ENCODE measurements at regions not wholly inside any gene's neighbourhood (a gene's known extent, or its start where the extent isn't known, plus 50 kb on each side); places are given as distances from the start of the nearest gene placed in this dataset.

DNA sequence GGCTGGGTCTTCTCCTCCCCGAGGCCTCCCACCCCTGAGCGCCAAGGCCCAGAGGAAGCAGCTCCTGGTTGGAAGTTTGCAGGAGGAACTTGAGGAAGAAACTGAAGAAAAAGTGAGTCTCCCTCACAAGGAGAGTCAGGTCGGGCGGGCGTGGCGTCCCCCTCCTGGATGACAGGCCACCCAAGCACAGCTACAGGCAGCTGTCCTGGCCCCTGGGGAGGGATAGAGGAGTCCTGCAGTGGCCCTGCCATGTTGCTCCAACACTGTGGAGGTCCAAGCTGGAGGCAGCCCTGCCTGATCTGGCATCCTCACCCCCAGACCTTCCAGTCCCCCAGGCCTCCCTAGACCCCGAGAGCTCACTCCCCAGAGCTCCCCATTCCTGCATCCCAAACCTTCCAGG, 1150.1 kb downstream of the BRD1 start:
- POLR2A ChIA-PET, result no interaction called here
- H3K4me3 Mint-ChIP-seq, result no peak overlapping the region

DNA sequence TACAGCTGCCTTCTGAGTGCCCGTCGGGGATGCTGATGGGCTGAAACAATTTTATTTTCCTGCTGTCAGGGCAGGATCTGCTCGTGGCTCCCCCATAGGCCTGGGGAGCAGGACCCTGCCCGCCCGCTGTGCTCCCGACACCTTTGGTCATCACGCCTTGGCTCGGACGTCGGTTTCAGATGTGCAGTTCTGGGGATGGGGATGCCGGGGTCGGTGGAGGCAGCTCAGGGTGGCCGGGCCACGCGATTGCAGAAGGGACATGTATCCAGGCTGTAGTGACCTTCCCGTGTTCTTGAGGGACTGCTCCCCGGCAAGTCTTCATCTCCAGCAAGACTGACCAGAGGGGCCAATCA, 1150.5 kb downstream of the BRD1 start:
- Mint-ChIP-seq H3K4me3 (no peak overlapping the region), H3K36me3 (ENCODE audit: low read depth) (no peaks in the 10 kb centered on the region), H3K27me3 (no peaks in the 10 kb centered on the region), H3K4me1 (no peaks in the 10 kb centered on the region), H3K9me3 (peaks cover 9% of the 10 kb centered on the region), H3K27ac (no peak overlapping the region)
- DNase-seq, result no peak
- ChIA-PET POLR2A (no interaction called here), CTCF (no interaction called here)

More for the DNA sequence above, 1150.1 kb downstream of the BRD1 start:
- no peaks in the 10 kb centered on the region for H3K27me3 Mint-ChIP-seq
- peaks cover 4% of the 10 kb centered on the region for H3K9me3 Mint-ChIP-seq
- H3K27ac Mint-ChIP-seq, result no peak overlapping the region
- DNase-seq, result no peak
- no peaks in the 10 kb centered on the region for H3K4me1 Mint-ChIP-seq
- CTCF ChIA-PET, result no interaction called here
- no peaks in the 10 kb centered on the region for H3K36me3 Mint-ChIP-seq (ENCODE audit: low read depth)

DNA sequence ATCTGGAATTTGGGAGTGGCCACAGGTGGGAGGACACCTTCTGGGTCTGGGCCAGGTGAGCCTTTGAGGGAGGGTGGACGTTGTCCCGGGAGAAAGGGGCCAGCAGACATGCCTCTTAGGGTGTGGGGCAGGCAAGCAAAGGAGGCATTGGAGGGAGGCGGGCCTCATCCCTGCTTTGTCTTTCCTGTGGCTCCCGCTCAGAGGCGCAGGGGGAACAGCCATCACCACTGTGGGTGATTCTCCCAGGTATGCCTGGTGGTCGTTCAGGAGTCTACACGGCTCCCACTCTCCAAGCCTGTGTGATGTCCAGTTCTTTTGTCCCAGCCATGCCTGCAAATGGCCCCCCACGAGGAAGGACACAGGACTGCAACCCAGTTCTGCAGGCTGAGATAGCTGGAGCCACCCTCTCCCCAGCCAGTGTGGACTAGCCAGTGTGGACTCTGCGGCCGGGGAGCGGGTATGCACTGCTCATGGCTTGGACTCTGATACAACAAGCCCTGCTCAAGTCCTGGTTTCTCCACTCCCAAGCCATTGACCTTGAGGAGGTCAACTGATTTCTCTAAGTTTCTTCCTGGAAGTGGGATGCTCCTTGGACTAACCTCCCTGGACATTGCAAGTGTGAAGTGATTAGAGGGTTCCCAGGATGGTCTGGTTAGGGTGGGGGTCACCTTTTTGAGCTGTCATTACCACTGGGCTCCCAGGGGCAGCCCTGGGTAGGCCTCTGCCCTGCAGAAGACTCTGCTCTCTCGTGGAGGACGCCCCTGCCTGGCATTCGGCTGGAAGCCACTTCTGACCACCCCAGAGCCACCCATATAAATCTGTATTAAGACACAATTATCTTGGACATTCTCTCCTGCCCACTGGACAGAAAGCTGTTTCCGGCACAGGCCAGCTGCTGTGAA, 1151.2 kb downstream of the BRD1 start:
- Mint-ChIP-seq H3K4me3 (no peak overlapping the region), H3K27me3 (no peaks in the 10 kb centered on the region), H3K4me1 (no peaks in the 10 kb centered on the region), H3K36me3 (ENCODE audit: low read depth) (no peaks in the 10 kb centered on the region), H3K27ac (no peak overlapping the region), H3K9me3 (peaks cover 14% of the 10 kb centered on the region)
- no peak for DNase-seq
- ChIA-PET CTCF (no interaction called here), POLR2A (no interaction called here)

DNA sequence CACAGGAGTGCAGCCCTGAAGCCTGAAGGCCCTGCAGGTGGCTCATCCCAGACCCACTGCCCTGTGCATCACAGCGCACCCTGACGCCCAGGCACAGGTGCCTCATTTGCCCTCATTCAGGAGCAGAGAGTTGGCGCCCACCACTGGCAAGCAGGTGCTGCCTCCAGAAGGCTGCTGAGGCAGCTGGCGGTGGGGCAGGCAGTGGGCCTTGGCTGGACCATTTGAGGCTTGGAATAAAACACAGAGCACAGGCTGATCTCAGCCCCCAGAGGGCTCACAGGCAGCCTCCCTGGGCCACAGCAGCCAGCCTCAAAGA, 1151.9 kb downstream of the BRD1 start:
- H3K4me1 Mint-ChIP-seq, result no peaks in the 10 kb centered on the region
- no peaks in the 10 kb centered on the region for H3K36me3 Mint-ChIP-seq (ENCODE audit: low read depth)
- no peak overlapping the region for H3K4me3 Mint-ChIP-seq
- H3K27me3 Mint-ChIP-seq, result no peaks in the 10 kb centered on the region
- H3K27ac Mint-ChIP-seq, result no peak overlapping the region
- ChIA-PET CTCF (no interaction called here), POLR2A (no interaction called here)
- DNase-seq, result no peak
- H3K9me3 Mint-ChIP-seq, result peaks cover 14% of the 10 kb centered on the region

DNA sequence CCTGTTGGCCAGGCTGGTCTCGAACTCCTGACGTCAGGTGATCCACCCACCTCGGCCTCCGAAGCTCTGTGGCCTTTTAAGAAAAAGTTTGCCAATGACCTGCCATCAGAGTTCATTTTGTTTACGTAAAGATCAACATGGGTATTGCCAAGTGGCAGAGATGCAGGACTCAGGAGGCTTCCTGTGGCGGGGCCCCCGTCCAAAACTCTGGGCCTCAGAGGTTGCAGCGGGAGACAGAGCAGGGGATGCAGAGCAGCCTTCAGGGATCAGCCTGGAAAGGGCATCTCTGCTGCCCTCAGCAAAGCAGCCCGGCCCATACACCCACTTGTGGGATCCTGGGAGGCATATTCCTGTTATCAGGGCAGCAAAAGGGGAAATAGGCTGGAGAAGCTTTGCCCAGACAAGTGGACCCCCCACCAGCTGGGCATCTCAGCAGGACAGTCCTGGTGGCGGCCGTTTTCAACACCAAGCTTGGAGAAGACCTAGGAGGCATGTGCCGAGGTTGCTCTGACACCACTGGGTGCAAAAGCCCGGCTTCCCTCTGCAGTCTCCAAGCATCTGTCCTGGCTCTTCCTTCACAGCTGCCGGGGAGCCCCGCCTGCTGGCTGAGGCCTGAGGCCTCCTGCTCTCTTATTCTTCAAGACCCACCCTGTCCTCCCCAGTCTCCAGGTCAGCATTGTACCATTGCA, 1152.4 kb downstream of the BRD1 start:
- CTCF ChIA-PET, result no interaction called here
- no peaks in the 10 kb centered on the region for H3K36me3 Mint-ChIP-seq (ENCODE audit: low read depth)
- H3K4me3 Mint-ChIP-seq, result no peak overlapping the region
- H3K9me3 Mint-ChIP-seq, result peaks cover 14% of the 10 kb centered on the region
- no peaks in the 10 kb centered on the region for H3K27me3 Mint-ChIP-seq
- H3K4me1 Mint-ChIP-seq, result no peaks in the 10 kb centered on the region
- H3K27ac Mint-ChIP-seq, result no peak overlapping the region
- DNase-seq, result no peak
- POLR2A ChIA-PET, result no interaction called here

GRCh38 chr22:48673806-48674500, 1153.7 kb downstream of the BRD1 start:
- Mint-ChIP-seq H3K36me3 (ENCODE audit: low read depth) (no peaks in the 10 kb centered on the region), H3K4me1 (no peaks in the 10 kb centered on the region), H3K4me3 (no peak overlapping the region), H3K27ac (no peak overlapping the region), H3K27me3 (no peaks in the 10 kb centered on the region), H3K9me3 (peaks cover 14% of the 10 kb centered on the region)
- no peak for DNase-seq
- ChIA-PET CTCF (interaction anchor here (0.5 kb wide), 1 partner anchor 931 kb away, joined by 3 read pairs; no protein-coding TSS in a partner anchor), POLR2A (no interaction called here)

DNA sequence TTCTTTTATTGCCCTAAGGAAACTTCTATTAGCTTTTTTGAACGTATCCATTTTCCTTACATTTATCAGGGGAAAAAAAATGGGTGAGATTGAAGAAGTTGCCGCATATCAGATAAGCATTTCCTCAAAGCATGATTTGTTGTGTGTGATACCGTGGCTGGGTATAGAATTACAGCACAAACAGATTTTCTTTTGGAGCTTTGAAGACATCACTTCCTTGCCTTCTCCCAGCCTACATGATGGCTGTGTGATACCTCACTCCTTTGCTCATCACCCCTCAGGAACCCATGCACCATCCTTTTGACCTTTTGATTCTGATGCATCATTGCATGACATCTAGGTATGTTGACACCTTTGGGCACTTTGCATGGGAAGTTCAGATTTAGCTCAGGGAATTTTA, 1155.3 kb downstream of the BRD1 start:
- H3K27me3 Mint-ChIP-seq, result no peaks in the 10 kb centered on the region
- no peak overlapping the region for H3K27ac Mint-ChIP-seq
- CTCF ChIA-PET, result no interaction called here
- no peak for DNase-seq
- peaks cover 14% of the 10 kb centered on the region for H3K9me3 Mint-ChIP-seq
- H3K4me1 Mint-ChIP-seq, result no peaks in the 10 kb centered on the region
- POLR2A ChIA-PET, result no interaction called here
- H3K36me3 Mint-ChIP-seq (ENCODE audit: low read depth), result no peaks in the 10 kb centered on the region
- no peak overlapping the region for H3K4me3 Mint-ChIP-seq

GRCh38 chr22:48670731-48671130, 1156.9 kb downstream of the BRD1 start:
- POLR2A ChIA-PET, result no interaction called here

GRCh38 chr22:48669986-48670716, 1157.5 kb downstream of the BRD1 start:
- DNase-seq, result no peak
- Mint-ChIP-seq H3K4me3 (no peak overlapping the region), H3K27ac (no peak overlapping the region), H3K4me1 (no peaks in the 10 kb centered on the region), H3K36me3 (ENCODE audit: low read depth) (no peaks in the 10 kb centered on the region), H3K27me3 (no peaks in the 10 kb centered on the region), H3K9me3 (peaks cover 14% of the 10 kb centered on the region)
- ChIA-PET POLR2A (no interaction called here), CTCF (no interaction called here)

More at GRCh38 chr22:48670731-48671130, 1156.9 kb downstream of the BRD1 start:
- H3K4me1 Mint-ChIP-seq, result no peaks in the 10 kb centered on the region
- no peaks in the 10 kb centered on the region for H3K36me3 Mint-ChIP-seq (ENCODE audit: low read depth)
- H3K27ac Mint-ChIP-seq, result no peak overlapping the region
- H3K4me3 Mint-ChIP-seq, result no peak overlapping the region
- no peaks in the 10 kb centered on the region for H3K27me3 Mint-ChIP-seq
- H3K9me3 Mint-ChIP-seq, result peaks cover 14% of the 10 kb centered on the region
- no peak for DNase-seq
- CTCF ChIA-PET, result no interaction called here

GRCh38 chr22:48669226-48669625, 1158.4 kb downstream of the BRD1 start:
- Mint-ChIP-seq H3K4me1 (no peaks in the 10 kb centered on the region), H3K27ac (no peak overlapping the region), H3K9me3 (peaks cover 18% of the 10 kb centered on the region), H3K27me3 (no peaks in the 10 kb centered on the region), H3K36me3 (ENCODE audit: low read depth) (no peaks in the 10 kb centered on the region), H3K4me3 (no peak overlapping the region)
- no peak for DNase-seq
- ChIA-PET CTCF (no interaction called here), POLR2A (no interaction called here)

GRCh38 chr22:48667289-48667688, 1160.4 kb downstream of the BRD1 start:
- H3K4me3 Mint-ChIP-seq, result no peak overlapping the region
- POLR2A ChIA-PET, result no interaction called here

DNA sequence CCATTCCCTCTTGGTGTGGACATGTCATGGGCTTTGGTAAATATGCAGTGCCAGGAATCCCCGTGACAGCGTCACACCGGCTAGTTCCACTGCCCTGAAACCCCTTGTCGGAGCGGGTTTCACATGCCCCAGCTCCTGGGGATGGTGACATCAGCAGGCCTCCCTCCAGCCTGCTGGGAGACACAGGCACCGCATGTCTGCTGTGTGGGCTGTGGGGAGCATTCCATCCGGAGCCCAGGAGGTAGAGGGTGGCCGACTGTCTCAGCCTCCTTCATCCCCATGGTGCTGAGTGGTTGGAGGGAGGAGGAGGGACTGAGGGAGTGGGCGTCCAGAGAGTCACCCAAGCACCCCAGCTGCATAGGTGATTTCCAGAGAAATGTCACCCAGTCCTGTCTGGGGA, 1161.1 kb downstream of the BRD1 start:
- H3K36me3 Mint-ChIP-seq (ENCODE audit: low read depth), result no peaks in the 10 kb centered on the region
- H3K27ac Mint-ChIP-seq, result no peak overlapping the region
- POLR2A ChIA-PET, result no interaction called here
- DNase-seq, result no peak
- no peaks in the 10 kb centered on the region for H3K4me1 Mint-ChIP-seq
- peaks cover 14% of the 10 kb centered on the region for H3K9me3 Mint-ChIP-seq
- H3K4me3 Mint-ChIP-seq, result no peak overlapping the region
- CTCF ChIA-PET, result no interaction called here
- H3K27me3 Mint-ChIP-seq, result no peaks in the 10 kb centered on the region

More at GRCh38 chr22:48667289-48667688, 1160.4 kb downstream of the BRD1 start:
- Mint-ChIP-seq H3K9me3 (peaks cover 20% of the 10 kb centered on the region), H3K27me3 (no peaks in the 10 kb centered on the region), H3K4me1 (no peaks in the 10 kb centered on the region), H3K27ac (no peak overlapping the region), H3K36me3 (ENCODE audit: low read depth) (no peaks in the 10 kb centered on the region)
- CTCF ChIA-PET, result no interaction called here
- DNase-seq, result no peak

Data from activated CD4-positive, alpha-beta T cell treated with anti-CD3 and anti-CD28 coated beads, Interleukin-2, amount 10 ng/mL, durations not matched to agents 7 days and 5 days (primary cell).